Activated T-cell treated with anti-CD3 and anti-CD28 coated beads, Interleukin-2, amount 50 U/mL, for 1 hour (primary cell): ENCODE measurements at regions not wholly inside any gene's neighbourhood (a gene's known extent, or its start where the extent isn't known, plus 50 kb on each side); places are given as distances from the start of the nearest gene placed in this dataset.

Source experiments
- DNase-seq: peaks from one replicate; pipeline ENCODE4 v3.0.0-alpha.2; 2020

- DNase-seq: no peak
These were observed 102.0 kb downstream of the TMEM18 start for GRCh38 chr2:575030-575726.

GRCh38 chr2:573805-574392, 103.3 kb downstream of the TMEM18 start:
- DNase-seq: no peak

- no peak for DNase-seq
These were observed 104.2 kb downstream of the TMEM18 start for GRCh38 chr2:573025-573424.

GRCh38 chr2:569681-570080, 107.5 kb downstream of the TMEM18 start:
- no peak for DNase-seq

- no peak for DNase-seq
These were observed 108.5 kb downstream of the TMEM18 start for GRCh38 chr2:568639-569235.

- DNase-seq: no peak
These were observed 109.2 kb downstream of the TMEM18 start for GRCh38 chr2:567865-568638.

- DNase-seq: no peak
These were observed 109.7 kb downstream of the TMEM18 start for GRCh38 chr2:567496-567864.

- no peak for DNase-seq
These were observed 110.6 kb downstream of the TMEM18 start for GRCh38 chr2:566379-567313.

GRCh38 chr2:564471-565181, 112.6 kb downstream of the TMEM18 start:
- DNase-seq: no peak

GRCh38 chr2:563512-563911, 113.7 kb downstream of the TMEM18 start:
- DNase-seq: no peak

GRCh38 chr2:562391-563364, 114.5 kb downstream of the TMEM18 start:
- DNase-seq: no peak

GRCh38 chr2:558879-559278, 118.3 kb downstream of the TMEM18 start:
- DNase-seq: no peak

GRCh38 chr2:558302-558642, 118.9 kb downstream of the TMEM18 start:
- no peak for DNase-seq

GRCh38 chr2:557635-558301, 119.4 kb downstream of the TMEM18 start:
- DNase-seq: no peak

- no peak for DNase-seq
These were observed 120.7 kb downstream of the TMEM18 start for GRCh38 chr2:556485-556884.

GRCh38 chr2:555164-555922, 121.9 kb downstream of the TMEM18 start:
- DNase-seq: no peak

- no peak for DNase-seq
These were observed 122.8 kb downstream of the TMEM18 start for GRCh38 chr2:554444-554843.

- DNase-seq: no peak
These were observed 124.3 kb downstream of the TMEM18 start for GRCh38 chr2:552906-553305.

GRCh38 chr2:551621-552020, 125.6 kb downstream of the TMEM18 start:
- no peak for DNase-seq
